Fibroblast of pulmonary artery (primary cell): ENCODE measurements at regions not wholly inside any gene's neighbourhood (a gene's known extent, or its start where the extent isn't known, plus 50 kb on each side); places are given as distances from the start of the nearest gene placed in this dataset.
A peak's percentile ranks its signal among the peaks of the same experiment; 100 is the strongest.

Source experiments
- DNase-seq: peaks from one replicate; pipeline ENCODE4 v3.0.0-alpha.2; 2010; ENCODE audit warnings: low read depth
- H3K4me3 ChIP-seq: replicated peaks from 2 replicates; pipeline ENCODE4 v1.5.1; 2011; ENCODE audit warnings: low read depth, mild to moderate bottlenecking, control low read depth, low read length, moderate library complexity
- TF ChIP-seq, protein P1 (sequence below): IDR thresholded peaks from 2 replicates; pipeline ENCODE4 v1.5.1; 2011; ENCODE audit warnings: mild to moderate bottlenecking, control low read depth, low read length, inconsistent platforms; ENCODE audit errors: missing control alignments

GRCh38 chr6:148217051-148217450 lies 125.6 kb upstream of the SASH1 start:
- no peak overlapping the region for H3K4me3 ChIP-seq
- TF ChIP-seq, protein P1, sequence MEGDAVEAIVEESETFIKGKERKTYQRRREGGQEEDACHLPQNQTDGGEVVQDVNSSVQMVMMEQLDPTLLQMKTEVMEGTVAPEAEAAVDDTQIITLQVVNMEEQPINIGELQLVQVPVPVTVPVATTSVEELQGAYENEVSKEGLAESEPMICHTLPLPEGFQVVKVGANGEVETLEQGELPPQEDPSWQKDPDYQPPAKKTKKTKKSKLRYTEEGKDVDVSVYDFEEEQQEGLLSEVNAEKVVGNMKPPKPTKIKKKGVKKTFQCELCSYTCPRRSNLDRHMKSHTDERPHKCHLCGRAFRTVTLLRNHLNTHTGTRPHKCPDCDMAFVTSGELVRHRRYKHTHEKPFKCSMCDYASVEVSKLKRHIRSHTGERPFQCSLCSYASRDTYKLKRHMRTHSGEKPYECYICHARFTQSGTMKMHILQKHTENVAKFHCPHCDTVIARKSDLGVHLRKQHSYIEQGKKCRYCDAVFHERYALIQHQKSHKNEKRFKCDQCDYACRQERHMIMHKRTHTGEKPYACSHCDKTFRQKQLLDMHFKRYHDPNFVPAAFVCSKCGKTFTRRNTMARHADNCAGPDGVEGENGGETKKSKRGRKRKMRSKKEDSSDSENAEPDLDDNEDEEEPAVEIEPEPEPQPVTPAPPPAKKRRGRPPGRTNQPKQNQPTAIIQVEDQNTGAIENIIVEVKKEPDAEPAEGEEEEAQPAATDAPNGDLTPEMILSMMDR, result no peak
- DNase-seq, result no peak

GRCh38 chr6:148217921-148218320 lies 124.7 kb upstream of the SASH1 start:
- H3K4me3 ChIP-seq, result no peak overlapping the region
- no peak for DNase-seq
- TF ChIP-seq, protein P1, result no peak

- TF ChIP-seq, protein P1, result no peak
- DNase-seq, result no peak
- H3K4me3 ChIP-seq, result no peak overlapping the region
These were observed 123.9 kb upstream of the SASH1 start for GRCh38 chr6:148218542-148219258.

DNA sequence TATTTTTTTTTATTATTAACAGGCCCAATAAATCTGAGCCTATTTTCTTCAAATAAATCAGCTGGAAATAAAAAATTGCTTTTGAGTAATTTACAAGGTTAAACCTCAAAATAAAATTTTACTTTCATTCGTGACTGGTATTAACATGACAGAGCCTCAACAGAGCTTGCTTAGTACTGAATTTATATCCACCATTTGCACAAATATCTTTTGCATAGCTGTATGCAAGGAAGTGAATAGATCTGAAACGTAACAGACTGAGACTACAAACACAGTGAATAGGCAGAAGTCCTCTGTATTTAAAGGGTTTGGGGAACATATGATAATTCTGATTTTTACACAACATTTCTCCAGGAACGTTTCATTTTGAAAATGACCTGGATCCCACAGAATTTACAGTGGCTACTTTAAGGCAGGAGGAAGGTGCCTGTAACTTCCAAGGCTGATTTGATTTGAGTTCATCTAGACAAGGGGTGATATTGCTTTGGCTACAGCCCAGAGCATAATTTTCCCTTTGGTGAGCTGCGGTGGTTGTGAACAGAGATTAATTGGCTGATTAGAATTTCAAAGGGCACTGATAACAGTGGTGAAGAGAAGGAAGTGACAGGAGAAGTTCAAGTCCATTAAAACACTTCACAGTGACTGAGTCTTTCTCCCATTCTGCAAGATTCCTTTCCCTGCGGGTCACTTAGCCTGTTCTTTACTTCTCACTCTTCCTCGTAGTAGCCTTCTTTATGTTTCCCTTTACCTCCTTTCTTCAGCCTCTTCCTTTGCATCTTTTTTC lies 121.2 kb upstream of the SASH1 start:
- DNase-seq, result no peak
- H3K4me3 ChIP-seq, result no peak overlapping the region
- TF ChIP-seq, protein P1, result no peak

- TF ChIP-seq, protein P1, result no peak
These were observed 120.3 kb upstream of the SASH1 start for GRCh38 chr6:148222376-148222775.

GRCh38 chr6:148222846-148223245 lies 119.8 kb upstream of the SASH1 start:
- TF ChIP-seq, protein P1, result no peak
- DNase-seq, result no peak

More at GRCh38 chr6:148222376-148222775, 120.3 kb upstream of the SASH1 start:
- no peak overlapping the region for H3K4me3 ChIP-seq
- no peak for DNase-seq

GRCh38 chr6:148223424-148223842 lies 119.2 kb upstream of the SASH1 start:
- TF ChIP-seq, protein P1, result no peak
- H3K4me3 ChIP-seq, result no peak overlapping the region
- DNase-seq, result peak; percentile 28

More at GRCh38 chr6:148222846-148223245, 119.8 kb upstream of the SASH1 start:
- H3K4me3 ChIP-seq, result no peak overlapping the region
